Colonic mucosa (tissue), 4 donors: ENCODE measurements at regions not wholly inside any gene's neighbourhood (a gene's known extent, or its start where the extent isn't known, plus 50 kb on each side); places are given as distances from the start of the nearest gene placed in this dataset.
"Not testable (repeated sequence)": the region's sequence is repeated elsewhere in the genome, so short reads cannot be mapped to it uniquely, and the experiment has no call there.

Experiments
- DNase-seq: peaks from one replicate; pipeline ENCODE4 v3.0.0-alpha.2; 2020
- H3K27ac ChIP-seq: fragments of 200-600 bp; one replicate; pipeline ENCODE4 v1.8.0; 2021
- H3K27me3 ChIP-seq: fragments of 200-600 bp; one replicate; pipeline ENCODE4 v1.8.0; 2021
- H3K36me3 ChIP-seq: fragments of 200-600 bp; one replicate; pipeline ENCODE4 v1.8.0; 2021
- H3K4me1 ChIP-seq: fragments of 200-600 bp; one replicate; pipeline ENCODE4 v1.8.0; 2021; ENCODE audit warnings: mild to moderate bottlenecking
- H3K4me3 ChIP-seq: fragments of 200-600 bp; one replicate; pipeline ENCODE4 v1.8.0; 2021
- H3K9ac ChIP-seq, 2 donors: one replicate each; pipeline ENCODE4 v1.7.0; 2013; ENCODE audit warnings: control low read depth in 2 of 2, low read depth in 2 of 2, low read length in 2 of 2
- H3K9me3 ChIP-seq: fragments of 200-600 bp; one replicate; pipeline ENCODE4 v1.8.0; 2021
- intact Hi-C: fragments of 100-400 bp; cut with DNase I; formaldehyde crosslinking; loops from one replicate; pipeline ENCODE4 v1.14.1; 2022
- TF ChIP-seq, protein P1 (sequence below): fragments of 200-600 bp; IDR thresholded peaks from one replicate; pipeline ENCODE4 v1.8.0; 2022; ENCODE audit warnings: antibody characterized with exemption, mild to moderate bottlenecking
- donor health status: healthy.
- donor health status: DM: no; HTN: no; CAD: no.
- donor health status: DM: no; HTN: no; CAD: no.

- Histone ChIP-seq H3K27me3 (no peaks in the 10 kb centered on the region), H3K4me1 (no peaks in the 10 kb centered on the region), H3K36me3 (no peaks in the 10 kb centered on the region), H3K9ac (no peak overlapping the region), H3K9me3 (no peaks in the 10 kb centered on the region), H3K27ac (no peak overlapping the region), H3K4me3 (no peak overlapping the region)
- intact Hi-C loops, result loop anchor here (10.0 kb wide), 2 partner anchors 123 to 557 kb away; no protein-coding TSS in a partner anchor
- no peak for DNase-seq
- TF ChIP-seq, protein P1, sequence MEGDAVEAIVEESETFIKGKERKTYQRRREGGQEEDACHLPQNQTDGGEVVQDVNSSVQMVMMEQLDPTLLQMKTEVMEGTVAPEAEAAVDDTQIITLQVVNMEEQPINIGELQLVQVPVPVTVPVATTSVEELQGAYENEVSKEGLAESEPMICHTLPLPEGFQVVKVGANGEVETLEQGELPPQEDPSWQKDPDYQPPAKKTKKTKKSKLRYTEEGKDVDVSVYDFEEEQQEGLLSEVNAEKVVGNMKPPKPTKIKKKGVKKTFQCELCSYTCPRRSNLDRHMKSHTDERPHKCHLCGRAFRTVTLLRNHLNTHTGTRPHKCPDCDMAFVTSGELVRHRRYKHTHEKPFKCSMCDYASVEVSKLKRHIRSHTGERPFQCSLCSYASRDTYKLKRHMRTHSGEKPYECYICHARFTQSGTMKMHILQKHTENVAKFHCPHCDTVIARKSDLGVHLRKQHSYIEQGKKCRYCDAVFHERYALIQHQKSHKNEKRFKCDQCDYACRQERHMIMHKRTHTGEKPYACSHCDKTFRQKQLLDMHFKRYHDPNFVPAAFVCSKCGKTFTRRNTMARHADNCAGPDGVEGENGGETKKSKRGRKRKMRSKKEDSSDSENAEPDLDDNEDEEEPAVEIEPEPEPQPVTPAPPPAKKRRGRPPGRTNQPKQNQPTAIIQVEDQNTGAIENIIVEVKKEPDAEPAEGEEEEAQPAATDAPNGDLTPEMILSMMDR, result no peak
These were observed 158.5 kb upstream of the CACNA2D1 start for GRCh38 chr7:82602066-82602465.

- intact Hi-C loops, result loop anchor here (10.0 kb wide), 2 partner anchors 124 to 556 kb away; no protein-coding TSS in a partner anchor
- H3K9me3 ChIP-seq, result no peaks in the 10 kb centered on the region
- no peak overlapping the region for H3K4me3 ChIP-seq
- TF ChIP-seq, protein P1, result no peak
- H3K36me3 ChIP-seq, result no peaks in the 10 kb centered on the region
- no peak overlapping the region for H3K9ac ChIP-seq
- no peaks in the 10 kb centered on the region for H3K27me3 ChIP-seq
- H3K4me1 ChIP-seq, result no peaks in the 10 kb centered on the region
- H3K27ac ChIP-seq, result no peak overlapping the region
- no peak for DNase-seq
These were observed 157.0 kb upstream of the CACNA2D1 start for GRCh38 chr7:82600531-82600930.

GRCh38 chr7:82599895-82600294 lies 156.3 kb upstream of the CACNA2D1 start:
- no peak for DNase-seq
- H3K27ac ChIP-seq, result no peak overlapping the region
- H3K9me3 ChIP-seq, result no peaks in the 10 kb centered on the region
- no peak overlapping the region for H3K4me3 ChIP-seq
- H3K27me3 ChIP-seq, result no peaks in the 10 kb centered on the region
- H3K4me1 ChIP-seq, result no peaks in the 10 kb centered on the region
- no peaks in the 10 kb centered on the region for H3K36me3 ChIP-seq
- intact Hi-C loops, result loop anchor here (10.0 kb wide), 2 partner anchors 125 to 555 kb away; no protein-coding TSS in a partner anchor
- TF ChIP-seq, protein P1, result no peak
- H3K9ac ChIP-seq, result no peak overlapping the region

- DNase-seq, result no peak
- H3K27me3 ChIP-seq, result no peaks in the 10 kb centered on the region
- no peak overlapping the region for H3K4me3 ChIP-seq
- intact Hi-C loops, result no loop called here
- no peak overlapping the region for H3K27ac ChIP-seq
- no peaks in the 10 kb centered on the region for H3K4me1 ChIP-seq
- H3K36me3 ChIP-seq, result no peaks in the 10 kb centered on the region
- H3K9me3 ChIP-seq, result no peaks in the 10 kb centered on the region
- no peak overlapping the region for H3K9ac ChIP-seq
- TF ChIP-seq, protein P1, result no peak
These were observed 155.4 kb upstream of the CACNA2D1 start for GRCh38 chr7:82598958-82599357.

GRCh38 chr7:82595795-82596194 lies 152.2 kb upstream of the CACNA2D1 start:
- H3K27me3 ChIP-seq, H3K4me1 ChIP-seq, H3K4me3 ChIP-seq, intact Hi-C loops, H3K27ac ChIP-seq, DNase-seq, H3K36me3 ChIP-seq, H3K9ac ChIP-seq, H3K9me3 ChIP-seq: not testable (repeated sequence)

DNA sequence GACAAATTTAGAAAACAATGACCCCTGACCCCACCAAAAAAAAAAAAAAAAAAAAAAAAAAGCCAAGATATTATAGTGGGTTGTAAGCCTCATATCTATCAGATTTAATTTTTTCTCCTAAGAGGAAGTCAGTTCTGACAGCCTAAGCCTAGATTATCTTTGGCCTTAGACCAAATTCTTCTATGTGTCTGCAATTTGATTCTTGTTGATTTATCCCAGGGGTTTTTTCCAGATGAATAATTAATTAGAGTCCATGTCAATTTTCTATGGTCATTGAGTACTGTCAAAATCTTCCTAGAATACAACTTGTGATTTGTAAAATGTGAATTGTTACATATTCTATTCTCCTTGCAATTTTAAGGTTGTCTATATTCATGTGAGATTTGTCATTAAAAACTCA lies 151.6 kb upstream of the CACNA2D1 start:
- H3K27me3 ChIP-seq, result no peaks in the 10 kb centered on the region
- no peak overlapping the region for H3K9ac ChIP-seq
- no peaks in the 10 kb centered on the region for H3K36me3 ChIP-seq
- no peaks in the 10 kb centered on the region for H3K4me1 ChIP-seq
- no peaks in the 10 kb centered on the region for H3K9me3 ChIP-seq
- TF ChIP-seq, protein P1, result no peak
- H3K27ac ChIP-seq, result no peak overlapping the region
- no peak overlapping the region for H3K4me3 ChIP-seq
- no peak for DNase-seq
- intact Hi-C loops, result no loop called here
